SU-DHL-6 (cell line): ENCODE measurements at regions not wholly inside any gene's neighbourhood (a gene's known extent, or its start where the extent isn't known, plus 50 kb on each side); places are given as distances from the start of the nearest gene placed in this dataset.

Experiments
- H2AFZ ChIP-seq: fragments of 200-600 bp; sonication (generic); 2 replicates; pipeline ENCODE4 v1.6.1; 2014; ENCODE audit warnings: low read depth, mild to moderate bottlenecking, moderate library complexity, mixed read lengths, antibody characterized with exemption, low read length; ENCODE audit not compliant: severe bottlenecking
- H3F3A ChIP-seq: fragments of 200-600 bp; shearing (Covaris generic); 2 replicates; pipeline ENCODE4 v1.6.0; 2016; ENCODE audit warnings: antibody characterized with exemption, mild to moderate bottlenecking; ENCODE audit not compliant: insufficient read depth
- H3K27ac ChIP-seq: fragments of 200-600 bp; sonication (generic); 2 replicates; pipeline ENCODE4 v1.5.1; 2016; ENCODE audit warnings: low read depth, mild to moderate bottlenecking, low read length, moderate library complexity, mixed read lengths
- H3K27me3 ChIP-seq: fragments of 200-600 bp; sonication (generic), shearing (Covaris generic); 2 replicates; pipeline ENCODE4 v1.6.0; 2014; ENCODE audit warnings: mild to moderate bottlenecking, low read length
- H3K36me3 ChIP-seq: fragments of 200-600 bp; sonication (generic); 2 replicates; pipeline ENCODE4 v1.6.1; 2014; ENCODE audit warnings: mild to moderate bottlenecking, low read length, mixed read lengths
- H3K4me2 ChIP-seq: fragments of 300-600, 200-600 bp; shearing (Covaris generic), sonication (generic); 2 replicates; pipeline ENCODE4 v1.6.0; 2014; ENCODE audit warnings: low read length, low read depth, mild to moderate bottlenecking; ENCODE audit not compliant: poor library complexity, severe bottlenecking
- H3K4me3 ChIP-seq: fragments of 200-600 bp; sonication (generic); 2 replicates; pipeline ENCODE4 v1.5.1; 2014; ENCODE audit warnings: antibody characterized with exemption, low read length, mild to moderate bottlenecking, mixed read lengths; ENCODE audit not compliant: insufficient read depth, poor library complexity, severe bottlenecking
- H3K79me2 ChIP-seq: fragments of 200-600 bp; sonication (generic); 2 replicates; pipeline ENCODE4 v1.6.1; 2014; ENCODE audit warnings: mild to moderate bottlenecking, low read length, moderate library complexity; ENCODE audit not compliant: insufficient read depth
- H3K9ac ChIP-seq: fragments of 200-600 bp; sonication (generic); 2 replicates; pipeline ENCODE4 v1.7.0; 2014; ENCODE audit warnings: mild to moderate bottlenecking, low read length
- H3K9me2 ChIP-seq: fragments of 200-600 bp; sonication (generic); replicated peaks from 2 replicates; pipeline ENCODE4 v1.6.1; 2014; ENCODE audit warnings: low read length; ENCODE audit not compliant: insufficient read depth
- H3K9me3 ChIP-seq: fragments of 200-600 bp; sonication (generic); 2 replicates; pipeline ENCODE4 v1.6.1; 2014; ENCODE audit warnings: low read length, mixed read lengths; ENCODE audit not compliant: insufficient read depth
- H4K20me1 ChIP-seq: fragments of 200-600 bp; sonication (generic); 2 replicates; pipeline ENCODE4 v1.6.1; 2014; ENCODE audit warnings: low read depth, mild to moderate bottlenecking, antibody characterized with exemption, low read length, moderate library complexity, mixed read lengths
- EZH2phosphoT487 ChIP-seq: fragments of 200-600 bp; sonication (generic), shearing (Covaris generic); conservative IDR thresholded peaks from 2 replicates; pipeline ENCODE4 v1.6.1; 2018; ENCODE audit warnings: mild to moderate bottlenecking, antibody characterized with exemption, low read length, moderate library complexity, mixed read lengths
- TF ChIP-seq, protein P1 (sequence below): fragments of 200-600 bp; sonication (generic); IDR thresholded peaks from one replicate; pipeline ENCODE4 v1.5.1; 2017; ENCODE audit warnings: antibody characterized with exemption, mild to moderate bottlenecking, low read length, moderate library complexity; ENCODE audit not compliant: insufficient read depth, poor library complexity, severe bottlenecking

DNA sequence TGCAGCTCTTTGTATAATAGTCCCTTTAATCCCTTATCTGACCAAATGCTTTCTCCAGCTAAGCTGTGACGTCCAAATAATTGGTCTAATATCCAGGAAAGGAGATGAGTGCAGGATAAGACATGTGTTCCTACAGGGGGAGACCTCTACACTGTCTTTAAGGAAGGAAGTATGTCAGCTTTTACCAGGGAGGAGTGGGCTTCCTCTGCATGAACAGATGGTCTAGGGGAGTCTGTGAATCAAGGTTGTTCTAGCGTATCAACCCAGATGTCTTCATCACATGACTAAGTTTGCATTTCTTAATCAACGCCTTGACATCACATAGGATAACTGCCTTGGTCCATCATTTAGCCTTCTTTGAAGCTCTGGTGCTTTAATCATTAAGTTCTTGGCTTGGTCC is 528.2 kb downstream of the MRPL39 start:
- no peaks in the 10 kb centered on the region for H4K20me1 ChIP-seq
- no peak overlapping the region for H3K27ac ChIP-seq
- H3K9me3 ChIP-seq = no peaks in the 10 kb centered on the region
- no peaks in the 10 kb centered on the region for H3K79me2 ChIP-seq
- no peaks in the 10 kb centered on the region for H3K27me3 ChIP-seq
- H3K36me3 ChIP-seq = no peaks in the 10 kb centered on the region
- peak overlapping the region; percentile 35 for H2AFZ ChIP-seq
- no peak overlapping the region for H3K9ac ChIP-seq
- H3K4me3 ChIP-seq = no peak overlapping the region
- H3F3A ChIP-seq = no peaks in the 10 kb centered on the region
- TF ChIP-seq, protein P1, sequence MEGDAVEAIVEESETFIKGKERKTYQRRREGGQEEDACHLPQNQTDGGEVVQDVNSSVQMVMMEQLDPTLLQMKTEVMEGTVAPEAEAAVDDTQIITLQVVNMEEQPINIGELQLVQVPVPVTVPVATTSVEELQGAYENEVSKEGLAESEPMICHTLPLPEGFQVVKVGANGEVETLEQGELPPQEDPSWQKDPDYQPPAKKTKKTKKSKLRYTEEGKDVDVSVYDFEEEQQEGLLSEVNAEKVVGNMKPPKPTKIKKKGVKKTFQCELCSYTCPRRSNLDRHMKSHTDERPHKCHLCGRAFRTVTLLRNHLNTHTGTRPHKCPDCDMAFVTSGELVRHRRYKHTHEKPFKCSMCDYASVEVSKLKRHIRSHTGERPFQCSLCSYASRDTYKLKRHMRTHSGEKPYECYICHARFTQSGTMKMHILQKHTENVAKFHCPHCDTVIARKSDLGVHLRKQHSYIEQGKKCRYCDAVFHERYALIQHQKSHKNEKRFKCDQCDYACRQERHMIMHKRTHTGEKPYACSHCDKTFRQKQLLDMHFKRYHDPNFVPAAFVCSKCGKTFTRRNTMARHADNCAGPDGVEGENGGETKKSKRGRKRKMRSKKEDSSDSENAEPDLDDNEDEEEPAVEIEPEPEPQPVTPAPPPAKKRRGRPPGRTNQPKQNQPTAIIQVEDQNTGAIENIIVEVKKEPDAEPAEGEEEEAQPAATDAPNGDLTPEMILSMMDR = no peak
- TF ChIP-seq EZH2phosphoT487 = no peak
- H3K9me2 ChIP-seq = no peaks in the 10 kb centered on the region
- H3K4me2 ChIP-seq = no peak overlapping the region

GRCh38 chr21:25062061-25062460 is 545.2 kb downstream of the MRPL39 start:
- Histone ChIP-seq H3K9me2 (no peaks in the 10 kb centered on the region), H3K4me2 (no peak overlapping the region), H3F3A (no peaks in the 10 kb centered on the region), H3K9me3 (no peaks in the 10 kb centered on the region), H3K27ac (no peak overlapping the region), H3K79me2 (no peaks in the 10 kb centered on the region), H3K9ac (no peak overlapping the region), H3K27me3 (no peaks in the 10 kb centered on the region), H2AFZ (peak overlapping the region; percentile 8), H3K36me3 (no peaks in the 10 kb centered on the region), H3K4me3 (no peak overlapping the region), H4K20me1 (no peaks in the 10 kb centered on the region)
- no peak for TF ChIP-seq EZH2phosphoT487
- TF ChIP-seq, protein P1 = no peak

GRCh38 chr21:25054689-25055088 is 552.6 kb downstream of the MRPL39 start:
- H3K4me3 ChIP-seq = no peak overlapping the region
- no peak overlapping the region for H3K9ac ChIP-seq
- no peaks in the 10 kb centered on the region for H3K27me3 ChIP-seq
- H3K9me2 ChIP-seq = no peaks in the 10 kb centered on the region
- H3K79me2 ChIP-seq = no peaks in the 10 kb centered on the region
- no peaks in the 10 kb centered on the region for H3K9me3 ChIP-seq
- TF ChIP-seq, protein P1 = no peak
- no peaks in the 10 kb centered on the region for H3K36me3 ChIP-seq
- H4K20me1 ChIP-seq = no peaks in the 10 kb centered on the region
- H2AFZ ChIP-seq = peak overlapping the region; percentile 83
- H3F3A ChIP-seq = no peaks in the 10 kb centered on the region; the same call in 1 of the 2 replicates
- H3K27ac ChIP-seq = no peak overlapping the region
- H3K4me2 ChIP-seq = no peak overlapping the region
